ENCODE measurements at regions not wholly inside any gene's neighbourhood (a gene's known extent, or its start where the extent isn't known, plus 50 kb on each side); places are given as distances from the start of the nearest gene placed in this dataset.

GRCh38 chr2:82494739-82495138 lies 1964.3 kb downstream of the SUCLG1 start:
- no peak overlapping the region for H3K27ac Mint-ChIP-seq
- peaks cover 4% of the 10 kb centered on the region for H3K4me1 Mint-ChIP-seq (ENCODE audit: unreplicated experiment)
- no peak overlapping the region for H3K4me3 Mint-ChIP-seq
- DNase-seq (ENCODE audit: extremely low spot score, unreplicated experiment) = no peak
- no peaks in the 10 kb centered on the region for H3K36me3 Mint-ChIP-seq
- H3K27me3 Mint-ChIP-seq = no peaks in the 10 kb centered on the region
- H3K9me3 Mint-ChIP-seq = no peaks in the 10 kb centered on the region
- TF ChIP-seq CTCF (conservative IDR thresholded peaks at IDR 0.05) = no peak

GRCh38 chr2:82491591-82491990 lies 1967.5 kb downstream of the SUCLG1 start:
- Mint-ChIP-seq H3K4me1 (ENCODE audit: unreplicated experiment) (peaks cover 4% of the 10 kb centered on the region), H3K9me3 (no peaks in the 10 kb centered on the region), H3K4me3 (no peak overlapping the region), H3K27ac (no peak overlapping the region), H3K36me3 (no peaks in the 10 kb centered on the region), H3K27me3 (no peaks in the 10 kb centered on the region)
- no peak for DNase-seq (ENCODE audit: extremely low spot score, unreplicated experiment)
- no peak for TF ChIP-seq CTCF (conservative IDR thresholded peaks at IDR 0.05)

GRCh38 chr2:82487354-82487753 lies 1971.7 kb downstream of the SUCLG1 start:
- no peak for TF ChIP-seq CTCF (conservative IDR thresholded peaks at IDR 0.05)
- no peaks in the 10 kb centered on the region for H3K27me3 Mint-ChIP-seq

GRCh38 chr2:82485701-82486100 lies 1973.4 kb downstream of the SUCLG1 start:
- TF ChIP-seq CTCF (conservative IDR thresholded peaks at IDR 0.05) = no peak
- Mint-ChIP-seq H3K27me3 (no peaks in the 10 kb centered on the region), H3K4me1 (ENCODE audit: unreplicated experiment) (no peaks in the 10 kb centered on the region), H3K9me3 (no peaks in the 10 kb centered on the region), H3K4me3 (no peak overlapping the region), H3K27ac (no peak overlapping the region), H3K36me3 (no peaks in the 10 kb centered on the region)
- DNase-seq (ENCODE audit: extremely low spot score, unreplicated experiment) = no peak

More at GRCh38 chr2:82487354-82487753, 1971.7 kb downstream of the SUCLG1 start:
- Mint-ChIP-seq H3K27ac (no peak overlapping the region), H3K9me3 (no peaks in the 10 kb centered on the region), H3K4me3 (no peak overlapping the region), H3K36me3 (no peaks in the 10 kb centered on the region), H3K4me1 (ENCODE audit: unreplicated experiment) (no peaks in the 10 kb centered on the region)
- no peak for DNase-seq (ENCODE audit: extremely low spot score, unreplicated experiment)

- Mint-ChIP-seq H3K27ac (no peak overlapping the region), H3K36me3 (no peaks in the 10 kb centered on the region), H3K4me1 (ENCODE audit: unreplicated experiment) (no peaks in the 10 kb centered on the region), H3K27me3 (no peaks in the 10 kb centered on the region), H3K4me3 (no peak overlapping the region), H3K9me3 (no peaks in the 10 kb centered on the region)
- TF ChIP-seq CTCF (conservative IDR thresholded peaks at IDR 0.05) = no peak
- DNase-seq (ENCODE audit: extremely low spot score, unreplicated experiment) = no peak
These were observed 1977.9 kb downstream of the SUCLG1 start for GRCh38 chr2:82481207-82481606.

- Mint-ChIP-seq H3K9me3 (no peaks in the 10 kb centered on the region), H3K4me1 (ENCODE audit: unreplicated experiment) (no peaks in the 10 kb centered on the region), H3K27me3 (no peaks in the 10 kb centered on the region), H3K27ac (no peak overlapping the region), H3K4me3 (no peak overlapping the region), H3K36me3 (no peaks in the 10 kb centered on the region)
- no peak for TF ChIP-seq CTCF (conservative IDR thresholded peaks at IDR 0.05)
- DNase-seq (ENCODE audit: extremely low spot score, unreplicated experiment) = no peak
These were observed 1980.4 kb downstream of the SUCLG1 start for GRCh38 chr2:82478641-82479040.
